ENCODE measurements at regions not wholly inside any gene's neighbourhood (a gene's known extent, or its start where the extent isn't known, plus 50 kb on each side); places are given as distances from the start of the nearest gene placed in this dataset.

GRCh38 chr10:21167288-21168010 lies 270.3 kb upstream of the NEBL start:
- no peak for DNase-seq
- Histone ChIP-seq H3K4me1 (no peaks in the 10 kb centered on the region), H3K4me3 (no peak overlapping the region), H3K36me3 (ENCODE audit: low read depth, missing control alignments) (no peaks in the 10 kb centered on the region), H3K27me3 (no peaks in the 10 kb centered on the region), H3K27ac (no peak overlapping the region), H3K9me3 (no peaks in the 10 kb centered on the region)
- no peak for TF ChIP-seq CTCF (IDR thresholded peaks at IDR 0.05)
- no peak for TF ChIP-seq POLR2A (IDR thresholded peaks at IDR 0.05)
- 86 to 89% methylated on average over 8 of the region's 8 CpGs for WGBS, 2 donors
- intact Hi-C loops (cut with DNase I; ENCODE audit: low total_unique reads) = no loop called here

DNA sequence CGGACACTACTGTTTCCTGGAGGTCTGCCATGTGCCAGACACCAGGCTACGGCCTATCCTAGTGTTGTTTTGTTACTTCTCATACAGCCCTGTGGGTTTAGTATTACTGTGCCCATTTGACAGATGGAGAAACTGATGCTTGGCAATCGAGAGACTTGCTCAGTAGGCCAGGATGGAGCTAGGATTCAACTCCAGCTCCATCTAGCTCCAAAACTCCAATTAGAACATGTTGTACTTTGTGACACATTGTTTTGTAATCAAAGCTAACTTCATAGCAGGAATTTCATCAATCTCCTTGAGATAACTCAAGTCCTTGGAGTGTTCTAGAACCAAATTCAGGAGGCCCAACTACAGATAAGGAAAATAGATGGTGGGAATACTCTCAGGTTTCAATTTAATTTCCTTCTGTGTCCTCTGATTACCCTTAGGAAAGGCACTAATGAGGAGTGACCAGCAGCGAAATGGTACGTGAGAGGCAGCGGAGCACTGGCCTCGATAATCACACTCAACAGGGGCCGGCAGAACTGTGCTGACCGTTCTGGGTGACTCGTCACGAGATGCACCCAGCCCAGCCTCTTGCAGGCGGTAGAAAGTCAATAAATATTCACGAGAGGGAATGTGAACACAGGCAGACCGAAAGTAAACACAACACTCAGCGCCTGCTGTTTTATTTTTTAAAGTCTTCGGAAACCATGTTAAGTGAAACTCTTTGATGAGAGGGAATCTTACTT lies 269.6 kb upstream of the NEBL start:
- Histone ChIP-seq H3K4me3 (no peak overlapping the region), H3K4me1 (no peaks in the 10 kb centered on the region), H3K36me3 (ENCODE audit: low read depth, missing control alignments) (no peaks in the 10 kb centered on the region), H3K9me3 (no peaks in the 10 kb centered on the region), H3K27ac (no peak overlapping the region), H3K27me3 (no peaks in the 10 kb centered on the region)
- DNase-seq = no peak
- no peak for TF ChIP-seq POLR2A (IDR thresholded peaks at IDR 0.05)
- TF ChIP-seq CTCF (IDR thresholded peaks at IDR 0.05) = no peak
- intact Hi-C loops (cut with DNase I; ENCODE audit: low total_unique reads) = no loop called here
- 83 to 88% methylated on average over 16 of the region's 16 CpGs for WGBS, 2 donors

GRCh38 chr10:21165489-21165888 lies 268.4 kb upstream of the NEBL start:
- Histone ChIP-seq H3K27me3 (no peaks in the 10 kb centered on the region), H3K4me3 (no peak overlapping the region), H3K36me3 (ENCODE audit: low read depth, missing control alignments) (no peaks in the 10 kb centered on the region), H3K27ac (no peak overlapping the region), H3K9me3 (no peaks in the 10 kb centered on the region), H3K4me1 (no peaks in the 10 kb centered on the region)
- 92 to 93% methylated on average over 5 to 7 of the region's 7 CpGs for WGBS, 2 donors
- no peak for DNase-seq
- intact Hi-C loops (cut with DNase I; ENCODE audit: low total_unique reads) = no loop called here
- no peak for TF ChIP-seq POLR2A (IDR thresholded peaks at IDR 0.05)
- TF ChIP-seq CTCF (IDR thresholded peaks at IDR 0.05) = no peak

GRCh38 chr10:21164687-21165086 lies 267.6 kb upstream of the NEBL start:
- 79 to 92% methylated on average over 3 of the region's 3 CpGs for WGBS, 2 donors

More at GRCh38 chr10:21164687-21165086, 267.6 kb upstream of the NEBL start:
- no peaks in the 10 kb centered on the region for H3K9me3 ChIP-seq
- H3K27me3 ChIP-seq = no peaks in the 10 kb centered on the region
- DNase-seq = no peak
- no peak overlapping the region for H3K4me3 ChIP-seq
- H3K36me3 ChIP-seq (ENCODE audit: low read depth, missing control alignments) = no peaks in the 10 kb centered on the region
- no peak overlapping the region for H3K27ac ChIP-seq
- intact Hi-C loops (cut with DNase I; ENCODE audit: low total_unique reads) = no loop called here
- TF ChIP-seq POLR2A (IDR thresholded peaks at IDR 0.05) (no peak), CTCF (IDR thresholded peaks at IDR 0.05) (no peak)
- H3K4me1 ChIP-seq = no peaks in the 10 kb centered on the region
